H1 (cell line): ENCODE measurements at regions not wholly inside any gene's neighbourhood (a gene's known extent, or its start where the extent isn't known, plus 50 kb on each side); places are given as distances from the start of the nearest gene placed in this dataset.
A peak's percentile ranks its signal among the peaks of the same experiment; 100 is the strongest.

Experiments
- CTCF ChIA-PET: fragments of 300-600 bp; sonication (Branson Sonifier 250); formaldehyde crosslinking; loops from one replicate; lab custom pipeline; 2021; ENCODE audit not compliant: partially characterized antibody; lab: Charles Lee
- POLR2A ChIA-PET: fragments of 300-600 bp; sonication (Branson Sonifier 250); formaldehyde crosslinking; loops from one replicate; lab custom pipeline; 2021; ENCODE audit warnings: inconsistent platforms; ENCODE audit not compliant: partially characterized antibody; lab: Charles Lee
- DNase-seq, 2 experiments: peaks; one replicate each; pipeline versions ENCODE4 v3.0.0 to v3.0.0-alpha.2; 2010 to 2022; ENCODE audit warnings: low spot score in 2 of 2, low read depth in 1 of 2, mixed read lengths in 1 of 2
- FAIRE-seq: peaks from 2 replicates; lab custom pipeline; 2011; peaks lifted over from hg19 to GRCh38; lab: Jason Lieb, UNC
- H2AFZ ChIP-seq: 2 replicates; pipeline ENCODE4 v1.8.1; 2012; ENCODE audit warnings: low read length, inconsistent platforms
- H2AK5ac ChIP-seq: 2 replicates; pipeline ENCODE4 v1.6.1; 2013; ENCODE audit warnings: low read depth, low read length
- H2BK120ac ChIP-seq: replicated peaks from 2 replicates; pipeline ENCODE3; 2013; ENCODE audit warnings: low read depth, low read length, inconsistent platforms
- H2BK12ac ChIP-seq: 2 replicates; pipeline ENCODE4 v1.6.1; 2013; ENCODE audit warnings: low read depth, low read length
- H2BK15ac ChIP-seq: 2 replicates; pipeline ENCODE4 v1.6.1; 2013; ENCODE audit warnings: low read length
- H2BK20ac ChIP-seq: 2 replicates; pipeline ENCODE4 v1.6.1; 2013; ENCODE audit warnings: low read length
- H2BK5ac ChIP-seq: 2 replicates; pipeline ENCODE4 v1.6.1; 2013; ENCODE audit warnings: low read depth, low read length
- H3K14ac ChIP-seq: 2 replicates; pipeline ENCODE4 v1.6.1; 2013; ENCODE audit warnings: inconsistent platforms; ENCODE audit not compliant: insufficient read length
- H3K18ac ChIP-seq: 2 replicates; pipeline ENCODE4 v1.6.1; 2013; ENCODE audit warnings: low read length; ENCODE audit errors: extremely low read depth
- H3K23ac ChIP-seq: 2 replicates; pipeline ENCODE4 v1.6.1; 2013; ENCODE audit warnings: inconsistent platforms; ENCODE audit not compliant: insufficient read length
- H3K23me2 ChIP-seq: 2 replicates; pipeline ENCODE4 v1.6.1; 2013; ENCODE audit warnings: low read depth, low read length
- H3K27ac ChIP-seq: 2 replicates; pipeline ENCODE4 v1.6.1; 2011; ENCODE audit warnings: low read depth, low read length, inconsistent platforms
- H3K27me3 ChIP-seq, 4 experiments: replicated peaks in 1 of 4; 1 replicate in 1 of 4; 2 replicates in 3 of 4; pipeline versions ENCODE4 v1.6.1 to v1.8.1; 2011 to 2013; ENCODE audit warnings: low read length in 3 of 4, mild to moderate bottlenecking in 3 of 4, inconsistent platforms in 2 of 4, mixed read lengths in 2 of 4, moderate library complexity in 1 of 4; ENCODE audit not compliant: control insufficient read depth in 3 of 4, insufficient read depth in 3 of 4; ENCODE audit errors: extremely low read depth in 1 of 4
- H3K36me3 ChIP-seq, 4 experiments: 2 replicates each; pipeline versions ENCODE4 v1.6.1 to v1.8.1; 2011 to 2013; ENCODE audit warnings: mild to moderate bottlenecking in 4 of 4, low read length in 3 of 4, moderate library complexity in 2 of 4, control low read depth in 1 of 4, inconsistent platforms in 1 of 4; ENCODE audit not compliant: insufficient read depth in 4 of 4, control insufficient read depth in 2 of 4
- H3K4ac ChIP-seq: replicated peaks from 2 replicates; pipeline ENCODE3; 2013; ENCODE audit warnings: low read length, low read depth, mixed read lengths, inconsistent platforms; ENCODE audit not compliant: insufficient read length
- H3K4me1 ChIP-seq, 4 experiments: replicated peaks in 1 of 4; 1 replicate in 1 of 4; 2 replicates in 3 of 4; pipeline versions ENCODE4 v1.6.1 to v1.8.1; 2011 to 2013; ENCODE audit warnings: low read length in 3 of 4, inconsistent platforms in 2 of 4, mixed read lengths in 1 of 4; ENCODE audit not compliant: insufficient read depth in 4 of 4, control insufficient read depth in 3 of 4
- H3K4me2 ChIP-seq, 2 experiments: 2 replicates each; pipeline versions ENCODE4 v1.6.1 to v1.8.1; 2011 to 2013; ENCODE audit warnings: low read depth in 2 of 2, low read length in 2 of 2, control low read depth in 1 of 2, inconsistent platforms in 1 of 2, mild to moderate bottlenecking in 1 of 2; ENCODE audit not compliant: insufficient read depth in 1 of 2
- H3K4me3 ChIP-seq, 4 experiments: fragments of 200-600, 300-600 bp in 1 of 4; sonication (generic), shearing (Covaris generic), sonication (Bioruptor Twin) in 1 of 4; 2 replicates each; pipeline versions ENCODE4 v1.5.1 to v1.8.1; 2011 to 2016; ENCODE audit warnings: low read length in 4 of 4, low read depth in 3 of 4, control low read depth in 2 of 4, inconsistent platforms in 2 of 4, mild to moderate bottlenecking in 2 of 4, mixed read lengths in 1 of 4, moderate library complexity in 1 of 4; ENCODE audit not compliant: insufficient read depth in 2 of 4; ENCODE audit errors: extremely low read depth in 1 of 4
- H3K56ac ChIP-seq: replicated peaks from 2 replicates; pipeline ENCODE3; 2013; ENCODE audit warnings: low read depth, mild to moderate bottlenecking, mixed read lengths, low read length, inconsistent platforms; ENCODE audit not compliant: insufficient read length
- H3K79me1 ChIP-seq: 2 replicates; pipeline ENCODE4 v1.6.1; 2013; ENCODE audit warnings: low read depth, low read length, control low read depth
- H3K79me2 ChIP-seq, 2 experiments: 2 replicates each; pipeline versions ENCODE4 v1.6.1 to v1.8.1; 2012 to 2013; ENCODE audit warnings: low read length in 2 of 2, mild to moderate bottlenecking in 2 of 2, inconsistent platforms in 1 of 2; ENCODE audit not compliant: insufficient read depth in 2 of 2, control insufficient read depth in 1 of 2
- H3K9ac ChIP-seq, 4 experiments: replicated peaks in 1 of 4; 1 replicate in 1 of 4; 2 replicates in 3 of 4; pipeline versions ENCODE4 v1.6.1 to v1.8.1; 2011 to 2013; ENCODE audit warnings: low read depth in 3 of 4, low read length in 3 of 4, control low read depth in 2 of 4, mild to moderate bottlenecking in 2 of 4, moderate library complexity in 2 of 4, inconsistent platforms in 1 of 4; ENCODE audit errors: extremely low read depth in 1 of 4
- H3K9me3 ChIP-seq, 2 experiments: 2 replicates each; pipeline versions ENCODE4 v1.6.1 to v1.8.1; 2012 to 2013; ENCODE audit warnings: mild to moderate bottlenecking in 2 of 2, moderate library complexity in 2 of 2, control low read depth in 1 of 2, inconsistent platforms in 1 of 2, low read depth in 1 of 2, low read length in 1 of 2, mixed read lengths in 1 of 2; ENCODE audit not compliant: insufficient read depth in 2 of 2
- H4K20me1 ChIP-seq, 2 experiments: replicated peaks in 1 of 2; 2 replicates each; pipeline versions ENCODE3 to v1.8.1; 2011 to 2013; ENCODE audit warnings: inconsistent platforms in 2 of 2, low read length in 2 of 2, mild to moderate bottlenecking in 1 of 2; ENCODE audit not compliant: insufficient read depth in 2 of 2, control insufficient read depth in 1 of 2
- H4K5ac ChIP-seq: 2 replicates; pipeline ENCODE4 v1.6.1; 2013; ENCODE audit warnings: low read length, low read depth, mixed read lengths, inconsistent platforms; ENCODE audit not compliant: insufficient read length
- H4K8ac ChIP-seq: 2 replicates; pipeline ENCODE4 v1.8.0; 2013; ENCODE audit warnings: mild to moderate bottlenecking, moderate library complexity, low read length, inconsistent platforms; ENCODE audit not compliant: insufficient read depth; ENCODE audit errors: extremely low read depth
- H4K91ac ChIP-seq: replicated peaks from 2 replicates; pipeline ENCODE3; 2013; ENCODE audit warnings: low read length, mixed read lengths, inconsistent platforms; ENCODE audit not compliant: insufficient read length
- ATF3 ChIP-seq: IDR thresholded peaks from 2 replicates; pipeline ENCODE4 v1.6.1; 2011; ENCODE audit warnings: low read depth, mild to moderate bottlenecking, low read length; ENCODE audit not compliant: insufficient read depth
- BCL11A ChIP-seq, 2 experiments: IDR thresholded peaks; one replicate each; pipeline ENCODE4 v1.6.1; 2011; ENCODE audit warnings: low read depth in 2 of 2, low read length in 2 of 2, mild to moderate bottlenecking in 2 of 2
- BRCA1 ChIP-seq: IDR thresholded peaks from 2 replicates; pipeline ENCODE4 v1.6.1; 2012; ENCODE audit warnings: low read depth, low read length, improper control_type of control experiment
- JUND ChIP-seq: IDR thresholded peaks from 2 replicates; pipeline ENCODE4 v1.6.1; 2011; ENCODE audit warnings: mild to moderate bottlenecking, improper control_type of control experiment, low read length
- KDM4A ChIP-seq: IDR thresholded peaks from one replicate; pipeline ENCODE4 v1.7.1; 2012; ENCODE audit warnings: low read depth, mild to moderate bottlenecking, moderate library complexity, low read length, inconsistent platforms; ENCODE audit not compliant: severe bottlenecking
- PHF8 ChIP-seq: fragments of 200-600 bp; sonication (generic); conservative IDR thresholded peaks from 2 replicates; pipeline ENCODE4 v1.7.1; 2012; ENCODE audit warnings: low read depth, mild to moderate bottlenecking, inconsistent platforms, low read length, moderate library complexity
- POU5F1 ChIP-seq: IDR thresholded peaks from 2 replicates; pipeline ENCODE4 v1.6.1; 2011; ENCODE audit warnings: low read depth, mild to moderate bottlenecking, low read length, moderate library complexity
- RFX5 ChIP-seq: IDR thresholded peaks from 2 replicates; pipeline ENCODE4 v1.6.1; 2011; ENCODE audit warnings: low read depth, low read length, improper control_type of control experiment, borderline replicate concordance
- TCF12 ChIP-seq: IDR thresholded peaks from 2 replicates; pipeline ENCODE4 v1.6.1; 2011; ENCODE audit warnings: low read depth, mild to moderate bottlenecking, low read length
- TEAD4 ChIP-seq: IDR thresholded peaks from 2 replicates; pipeline ENCODE4 v1.6.1; 2012; ENCODE audit warnings: low read depth, low read length, inconsistent platforms, mixed read lengths
- WGBS, 2 experiments: shearing (Covaris generic) in 1 of 2; methylation state at CpG; one replicate each; pipeline versions ENCODE4 v1.1.6 to v1.1.7; 2013 to 2015; ENCODE audit warnings: low lambda C conversion rate in 2 of 2, mixed read lengths in 2 of 2, inconsistent platforms in 1 of 2, low coverage in 1 of 2, missing lambda C conversion rate in 1 of 2; ENCODE audit not compliant: insufficient replicate concordance in 2 of 2, insufficient coverage in 1 of 2, insufficient read length in 1 of 2; ENCODE audit errors: extremely low coverage in 1 of 2, missing lambda C conversion rate in 1 of 2; 5-methylcytosine and 5-hydroxymethylcytosine counted together
- TF ChIP-seq, protein P1 (sequence below): IDR thresholded peaks from 2 replicates; pipeline ENCODE4 v1.6.1; 2012; ENCODE audit warnings: low read length, inconsistent platforms

DNA sequence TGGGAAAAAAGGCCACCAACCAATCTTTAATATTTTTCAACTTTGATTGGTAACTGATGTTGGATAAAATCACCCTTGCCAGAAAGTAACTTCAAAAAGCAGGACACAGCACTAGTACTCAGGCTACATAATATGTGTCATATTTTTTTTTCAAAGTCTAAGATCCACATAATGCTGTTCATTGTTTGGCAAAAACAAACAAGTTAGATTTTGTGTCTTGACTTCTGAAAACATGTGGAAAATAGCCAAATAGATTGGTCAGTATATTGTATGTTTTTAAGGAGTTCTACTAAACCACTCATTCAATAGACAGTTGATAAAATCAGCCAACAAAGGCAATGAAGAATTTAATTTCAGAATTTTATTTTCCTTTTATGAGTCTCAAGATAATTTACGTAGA, 111.7 kb upstream of the CCDC54 start:
- H3K23me2 ChIP-seq, result no peaks in the 10 kb centered on the region
- H2AFZ ChIP-seq, result no peak overlapping the region
- H3K27ac ChIP-seq, result no peak overlapping the region
- H4K8ac ChIP-seq, result no peak overlapping the region
- no peak overlapping the region for H2BK5ac ChIP-seq
- no peak overlapping the region for H3K14ac ChIP-seq
- no peak overlapping the region for H3K18ac ChIP-seq
- no peaks in the 10 kb centered on the region for H3K9me3 ChIP-seq
- CTCF ChIA-PET, result interaction anchor here (1.2 to 6.7 kb wide), 2 partner anchors 29 to 30 kb away, joined by 3 to 66 read pairs; no protein-coding TSS in a partner anchor
- no peak overlapping the region for H4K91ac ChIP-seq
- no peak overlapping the region for H3K4me3 ChIP-seq
- no peak overlapping the region for H2BK120ac ChIP-seq
- no peak for FAIRE-seq
- no peaks in the 10 kb centered on the region; a peak in 1 of 7 replicates for H3K27me3 ChIP-seq
- no peak overlapping the region for H2BK12ac ChIP-seq
- H4K20me1 ChIP-seq, result no peaks in the 10 kb centered on the region
- H2BK15ac ChIP-seq, result no peak overlapping the region
- DNase-seq, result no peak
- H3K36me3 ChIP-seq, result no peaks in the 10 kb centered on the region
- no peaks in the 10 kb centered on the region for H3K79me1 ChIP-seq
- H4K5ac ChIP-seq, result no peak overlapping the region
- H3K4me1 ChIP-seq, result peaks cover 0 to 3% (median 0%) of the 10 kb centered on the region in 4 experiments; a peak in 1 of 7 replicates
- no peak overlapping the region for H3K4me2 ChIP-seq
- 82% methylated on average over 1 of the region's 1 CpG; no CpG with 5 or more reads in 1 of the 2 experiments for WGBS, 2 experiments
- H3K79me2 ChIP-seq, result no peaks in the 10 kb centered on the region
- H3K4ac ChIP-seq, result no peak overlapping the region
- POLR2A ChIA-PET, result no interaction called here
- H2AK5ac ChIP-seq, result no peak overlapping the region
- no peak overlapping the region for H3K56ac ChIP-seq
- H3K9ac ChIP-seq, result peak overlapping the region in 1 of 4 experiments; percentile 34; a peak in 1 of 7 replicates
- H3K23ac ChIP-seq, result no peak overlapping the region
- no peak overlapping the region for H2BK20ac ChIP-seq
- TF ChIP-seq ATF3, result no peak
- no peak for TF ChIP-seq TEAD4
- TF ChIP-seq POU5F1, result no peak
- no peak for TF ChIP-seq BCL11A (IDR thresholded peaks at IDR 0.05; ENCODE audit: low read depth in 2 of 2, low read length in 2 of 2)
- TF ChIP-seq, protein P1, sequence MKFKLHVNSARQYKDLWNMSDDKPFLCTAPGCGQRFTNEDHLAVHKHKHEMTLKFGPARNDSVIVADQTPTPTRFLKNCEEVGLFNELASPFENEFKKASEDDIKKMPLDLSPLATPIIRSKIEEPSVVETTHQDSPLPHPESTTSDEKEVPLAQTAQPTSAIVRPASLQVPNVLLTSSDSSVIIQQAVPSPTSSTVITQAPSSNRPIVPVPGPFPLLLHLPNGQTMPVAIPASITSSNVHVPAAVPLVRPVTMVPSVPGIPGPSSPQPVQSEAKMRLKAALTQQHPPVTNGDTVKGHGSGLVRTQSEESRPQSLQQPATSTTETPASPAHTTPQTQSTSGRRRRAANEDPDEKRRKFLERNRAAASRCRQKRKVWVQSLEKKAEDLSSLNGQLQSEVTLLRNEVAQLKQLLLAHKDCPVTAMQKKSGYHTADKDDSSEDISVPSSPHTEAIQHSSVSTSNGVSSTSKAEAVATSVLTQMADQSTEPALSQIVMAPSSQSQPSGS, result no peak
- TF ChIP-seq KDM4A, result no peak
- TF ChIP-seq JUND, result no peak
- no peak for TF ChIP-seq TCF12
- TF ChIP-seq RFX5, result no peak
- TF ChIP-seq PHF8, result no peak
- no peak for TF ChIP-seq BRCA1
